Sigmoid colon (tissue), 6 donors: ENCODE measurements at regions not wholly inside any gene's neighbourhood (a gene's known extent, or its start where the extent isn't known, plus 50 kb on each side); places are given as distances from the start of the nearest gene placed in this dataset.

Experiments
- DNase-seq: peaks from one replicate; pipeline ENCODE4 v3.0.0-alpha.2; 2019
- H3K27ac ChIP-seq, 4 donors: fragments of 200-600 bp; sonication (generic); one replicate each; pipeline ENCODE4 v1.5.1; 2016 to 2019; ENCODE audit warnings: mild to moderate bottlenecking in 1 of 4
- H3K27me3 ChIP-seq, 3 donors: fragments of 200-600 bp; sonication (generic); one replicate each; pipeline ENCODE4 v1.5.1; 2019; ENCODE audit warnings: mild to moderate bottlenecking in 1 of 3
- H3K36me3 ChIP-seq, 4 donors: fragments of 200-600 bp; sonication (generic); one replicate each; pipeline ENCODE4 v1.5.1; 2016 to 2019
- H3K4me1 ChIP-seq, 4 donors: fragments of 200-600 bp; sonication (generic); one replicate each; pipeline ENCODE4 v1.5.1; 2017 to 2019
- H3K4me3 ChIP-seq, 4 donors: fragments of 200-600 bp; sonication (generic); one replicate each; pipeline ENCODE4 v1.5.1; 2017 to 2019; ENCODE audit warnings: mild to moderate bottlenecking in 2 of 4, moderate library complexity in 1 of 4
- H3K9me3 ChIP-seq, 4 donors: fragments of 200-600 bp in 3 of 4; sonication (generic) in 3 of 4; one replicate each; pipeline versions ENCODE4 v1.5.1 to v1.6.1; 2013 to 2019
- EP300 ChIP-seq, 4 donors: sonication (generic); formaldehyde crosslinking; IDR thresholded peaks; one replicate each; pipeline ENCODE4 v1.6.1; 2017; ENCODE audit warnings: antibody characterized with exemption in 4 of 4
- POLR2A ChIP-seq, 2 donors: fragments of 450-650 bp; IDR thresholded peaks; one replicate each; pipeline ENCODE4 v1.6.1; 2016; ENCODE audit warnings: antibody characterized with exemption in 2 of 2, mild to moderate bottlenecking in 2 of 2, moderate library complexity in 2 of 2
- POLR2AphosphoS5 ChIP-seq, 4 donors: sonication (generic); formaldehyde crosslinking; IDR thresholded peaks; one replicate each; pipeline ENCODE4 v1.6.1; 2017; ENCODE audit warnings: antibody characterized with exemption in 4 of 4
- WGBS, 2 donors: extraction: QIAGEN DNeasy Blood & Tissue Kit; methylation state at CpG; one replicate each; pipeline ENCODE4 v1.1.7; 2013; 5-methylcytosine and 5-hydroxymethylcytosine counted together
- intact Hi-C: fragments of 100-400 bp; cut with DNase I; formaldehyde crosslinking; loops from one replicate; pipeline ENCODE4 v1.15.1; 2023
- TF ChIP-seq, protein P1 (sequence below), 4 experiments: fragments of 450-650 bp in 3 of 4; fragments of 200-600 bp in 1 of 4; IDR thresholded peaks; one replicate each; pipeline ENCODE4 v1.5.1; 2016 to 2019; ENCODE audit warnings: antibody characterized with exemption in 4 of 4, mild to moderate bottlenecking in 3 of 4, moderate library complexity in 2 of 4
- donor health status: healthy with polysubstance abuse.
- donor health status: healthy.

DNA sequence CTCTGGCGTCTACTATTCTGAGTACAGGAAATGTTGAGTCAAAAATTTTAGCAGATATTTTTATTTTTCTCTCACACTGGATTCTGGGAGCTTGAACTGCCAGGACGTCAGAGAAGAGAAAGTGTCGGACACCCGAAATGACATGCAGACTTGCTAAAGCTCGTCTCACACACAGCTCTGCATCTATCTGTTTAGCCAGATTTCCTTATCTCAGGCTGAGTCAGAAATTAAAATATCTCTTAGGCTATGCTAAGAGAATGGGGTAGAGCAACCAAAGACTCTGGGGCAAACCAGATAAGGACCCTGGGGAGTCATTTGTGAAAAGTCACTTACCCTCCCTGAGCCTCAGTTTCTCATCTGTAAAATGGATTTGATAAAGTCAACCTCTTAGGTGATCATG is 1124.1 kb downstream of the VRK1 start:
- TF ChIP-seq, protein P1, sequence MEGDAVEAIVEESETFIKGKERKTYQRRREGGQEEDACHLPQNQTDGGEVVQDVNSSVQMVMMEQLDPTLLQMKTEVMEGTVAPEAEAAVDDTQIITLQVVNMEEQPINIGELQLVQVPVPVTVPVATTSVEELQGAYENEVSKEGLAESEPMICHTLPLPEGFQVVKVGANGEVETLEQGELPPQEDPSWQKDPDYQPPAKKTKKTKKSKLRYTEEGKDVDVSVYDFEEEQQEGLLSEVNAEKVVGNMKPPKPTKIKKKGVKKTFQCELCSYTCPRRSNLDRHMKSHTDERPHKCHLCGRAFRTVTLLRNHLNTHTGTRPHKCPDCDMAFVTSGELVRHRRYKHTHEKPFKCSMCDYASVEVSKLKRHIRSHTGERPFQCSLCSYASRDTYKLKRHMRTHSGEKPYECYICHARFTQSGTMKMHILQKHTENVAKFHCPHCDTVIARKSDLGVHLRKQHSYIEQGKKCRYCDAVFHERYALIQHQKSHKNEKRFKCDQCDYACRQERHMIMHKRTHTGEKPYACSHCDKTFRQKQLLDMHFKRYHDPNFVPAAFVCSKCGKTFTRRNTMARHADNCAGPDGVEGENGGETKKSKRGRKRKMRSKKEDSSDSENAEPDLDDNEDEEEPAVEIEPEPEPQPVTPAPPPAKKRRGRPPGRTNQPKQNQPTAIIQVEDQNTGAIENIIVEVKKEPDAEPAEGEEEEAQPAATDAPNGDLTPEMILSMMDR (IDR thresholded peaks at IDR 0.05), result no peak
- TF ChIP-seq POLR2AphosphoS5 (IDR thresholded peaks at IDR 0.05) (no peak), POLR2A (IDR thresholded peaks at IDR 0.05) (no peak), EP300 (IDR thresholded peaks at IDR 0.05) (no peak)
- Histone ChIP-seq H3K27me3 (no peaks in the 10 kb centered on the region), H3K9me3 (no peaks in the 10 kb centered on the region), H3K4me3 (no peak overlapping the region), H3K4me1 (no peaks in the 10 kb centered on the region), H3K36me3 (no peaks in the 10 kb centered on the region), H3K27ac (no peak overlapping the region)
- intact Hi-C loops, result no loop called here
- DNase-seq, result no peak
- WGBS, 2 donors, result 67 to 76% methylated on average over 5 of the region's 5 CpGs

DNA sequence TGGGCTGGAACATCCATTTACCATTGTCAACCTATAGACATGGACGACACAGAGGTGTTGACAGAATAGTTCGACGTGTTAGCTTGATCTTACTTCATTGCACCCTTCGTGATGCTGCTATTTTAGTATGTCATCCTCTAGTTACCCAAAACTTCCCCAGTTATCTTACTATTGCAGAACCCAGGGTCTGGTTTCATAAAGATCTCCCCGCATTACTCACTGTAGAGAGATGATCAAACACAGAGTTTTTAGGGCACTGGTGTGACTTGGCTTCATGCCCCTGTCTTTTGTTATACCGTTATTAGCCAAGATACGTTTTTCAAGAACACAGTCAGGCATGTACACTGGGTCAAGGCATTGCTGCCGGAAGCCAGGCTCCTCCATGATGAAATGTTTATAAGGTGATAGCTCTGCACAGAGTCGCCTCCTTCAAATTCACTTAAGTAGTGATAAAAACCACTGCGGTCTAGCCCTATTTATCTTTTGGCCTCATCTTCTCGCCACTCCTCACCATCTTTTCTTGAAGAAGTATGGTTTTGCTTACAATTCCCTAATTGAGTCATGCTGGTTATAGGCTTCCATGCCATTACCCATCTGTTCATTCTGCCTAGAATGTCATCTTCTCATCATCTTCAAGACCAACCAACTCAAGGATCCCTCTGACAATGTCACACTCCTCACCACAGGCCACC is 1127.9 kb downstream of the VRK1 start:
- no peaks in the 10 kb centered on the region for H3K4me1 ChIP-seq
- 89 to 90% methylated on average over 11 of the region's 11 CpGs for WGBS, 2 donors
- TF ChIP-seq POLR2A (IDR thresholded peaks at IDR 0.05) (no peak), POLR2AphosphoS5 (IDR thresholded peaks at IDR 0.05) (no peak), EP300 (IDR thresholded peaks at IDR 0.05) (no peak)
- TF ChIP-seq, protein P1 (IDR thresholded peaks at IDR 0.05), result no peak
- H3K36me3 ChIP-seq, result no peaks in the 10 kb centered on the region
- no peak overlapping the region for H3K4me3 ChIP-seq
- no peak overlapping the region for H3K27ac ChIP-seq
- no peaks in the 10 kb centered on the region for H3K27me3 ChIP-seq
- no peak for DNase-seq
- intact Hi-C loops, result no loop called here
- H3K9me3 ChIP-seq, result no peaks in the 10 kb centered on the region

DNA sequence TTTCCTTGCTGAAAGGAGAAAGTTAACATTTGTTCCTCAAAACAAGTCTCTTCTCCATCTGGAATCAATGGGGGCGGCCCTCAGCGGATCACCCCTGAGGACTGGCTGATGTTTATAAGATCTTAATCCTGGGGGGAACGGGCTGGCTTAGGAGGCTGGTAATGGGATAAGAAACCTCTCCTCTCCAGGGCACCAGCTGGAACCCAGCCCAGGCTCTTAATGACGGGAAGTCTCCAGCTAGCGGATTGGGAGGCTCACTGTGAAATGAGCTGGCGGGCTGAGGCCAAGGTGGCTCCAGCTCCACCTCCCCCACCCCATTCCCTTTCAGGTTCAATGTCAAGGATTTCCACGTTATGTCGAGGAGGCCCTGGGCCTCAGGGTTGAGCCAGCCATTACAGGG is 1133.0 kb downstream of the VRK1 start:
- no peaks in the 10 kb centered on the region for H3K4me1 ChIP-seq
- TF ChIP-seq POLR2AphosphoS5 (IDR thresholded peaks at IDR 0.05) (no peak), POLR2A (IDR thresholded peaks at IDR 0.05) (no peak)
- TF ChIP-seq, protein P1 (IDR thresholded peaks at IDR 0.05), result no peak
- 80 to 85% methylated on average over 8 of the region's 8 CpGs for WGBS, 2 donors
- DNase-seq, result no peak
- no peaks in the 10 kb centered on the region for H3K9me3 ChIP-seq
- intact Hi-C loops, result no loop called here
- no peaks in the 10 kb centered on the region for H3K27me3 ChIP-seq
- H3K27ac ChIP-seq, result no peak overlapping the region
- no peak overlapping the region for H3K4me3 ChIP-seq
- no peaks in the 10 kb centered on the region for H3K36me3 ChIP-seq

DNA sequence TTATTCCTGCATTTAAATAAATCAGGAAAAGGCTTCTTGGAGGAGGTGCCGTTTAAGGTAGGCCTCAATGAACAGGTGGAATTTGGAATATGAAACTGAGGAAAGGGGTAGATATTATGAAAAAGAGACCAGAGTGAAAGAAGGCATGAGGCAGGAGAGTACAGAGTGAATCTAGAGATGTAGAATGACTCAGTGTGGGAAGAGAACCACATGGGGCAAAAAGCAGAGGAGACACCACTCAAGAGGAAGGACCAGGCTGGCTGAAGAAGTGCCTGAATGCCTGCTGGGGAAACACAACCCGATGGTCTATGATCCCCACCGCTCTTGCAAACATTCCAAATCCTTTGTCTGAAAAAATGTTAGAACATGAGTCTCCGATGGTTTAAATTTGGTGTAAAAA is 1134.1 kb downstream of the VRK1 start:
- H3K9me3 ChIP-seq, result no peaks in the 10 kb centered on the region
- H3K27me3 ChIP-seq, result no peaks in the 10 kb centered on the region
- no peaks in the 10 kb centered on the region for H3K4me1 ChIP-seq
- H3K36me3 ChIP-seq, result no peaks in the 10 kb centered on the region
- no peak overlapping the region for H3K4me3 ChIP-seq
- no peak overlapping the region for H3K27ac ChIP-seq
- intact Hi-C loops, result no loop called here
- no peak for TF ChIP-seq POLR2A (IDR thresholded peaks at IDR 0.05)
- DNase-seq, result no peak
- 88 to 93% methylated on average over 4 of the region's 4 CpGs for WGBS, 2 donors

DNA sequence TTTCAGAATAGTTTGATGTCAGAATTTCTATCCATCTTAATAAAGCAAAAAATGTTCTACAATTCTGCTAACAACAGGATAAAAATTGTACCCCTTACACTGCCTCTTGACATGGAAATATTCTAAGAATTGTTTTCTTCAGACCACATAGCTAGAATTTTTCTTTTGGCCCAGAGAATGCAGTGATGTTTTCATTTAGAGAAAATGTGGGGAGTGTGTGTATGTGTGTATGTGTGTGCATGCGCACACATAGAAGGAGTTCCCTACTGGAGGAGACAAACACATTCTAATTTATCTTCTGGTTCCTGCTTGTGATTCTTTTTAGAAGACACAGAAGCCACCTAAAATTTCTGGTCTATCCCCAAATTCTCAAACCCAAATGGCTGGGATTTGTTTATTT is 1145.7 kb downstream of the VRK1 start:
- TF ChIP-seq EP300 (IDR thresholded peaks at IDR 0.05), result no peak
- TF ChIP-seq POLR2AphosphoS5 (IDR thresholded peaks at IDR 0.05), result no peak
- TF ChIP-seq, protein P1 (IDR thresholded peaks at IDR 0.05), result no peak
- TF ChIP-seq POLR2A (IDR thresholded peaks at IDR 0.05), result no peak
- Histone ChIP-seq H3K36me3 (no peaks in the 10 kb centered on the region), H3K27me3 (no peaks in the 10 kb centered on the region), H3K4me3 (no peak overlapping the region), H3K27ac (no peak overlapping the region), H3K4me1 (no peaks in the 10 kb centered on the region), H3K9me3 (no peaks in the 10 kb centered on the region)
- intact Hi-C loops, result no loop called here
- no peak for DNase-seq
- 97 to 100% methylated on average over 1 of the region's 1 CpG for WGBS, 2 donors
